HCT116 (cell line): ENCODE measurements at regions not wholly inside any gene's neighbourhood (a gene's known extent, or its start where the extent isn't known, plus 50 kb on each side); places are given as distances from the start of the nearest gene placed in this dataset.

Source experiments
- ATAC-seq: fragments of 200-7000 bp; cut with Tn5 transposase; 2 replicates; pipeline ENCODE4 v1.9.1; 2020; ENCODE audit warnings: mild to moderate bottlenecking, moderate library complexity
- BruUV-seq: library from RNA; stranded (reverse); fragments of 400-500 nt; replicated peaks from 2 replicates; lab custom pipeline; 2021; lab: Mats Ljungman, UMichigan
- CTCF ChIA-PET: fragments of 300-600 bp; sonication (Branson Sonifier 250); formaldehyde crosslinking; loops from one replicate; lab custom pipeline; 2021; ENCODE audit warnings: antibody characterized with exemption; lab: Charles Lee
- POLR2A ChIA-PET: fragments of 300-600, 350-600 bp; sonication (Branson Sonifier 250); formaldehyde crosslinking; loops from one replicate; lab custom pipeline; 2021; ENCODE audit warnings: antibody characterized with exemption; lab: Charles Lee
- RAD21 ChIA-PET, 2 experiments: fragments of 300-600 bp; sonication (Branson Sonifier 250); formaldehyde crosslinking; loops; one replicate each; lab custom pipeline; 2023; ENCODE audit warnings: low total read pairs in 2 of 2; ENCODE audit not compliant: uncharacterized antibody in 2 of 2, unreplicated experiment in 2 of 2, low non-redundant PET in 1 of 2; lab: Charles Lee
- DNase-seq: peaks from one replicate; pipeline ENCODE4 v3.0.0-alpha.2; 2010; ENCODE audit warnings: low read depth, low spot score
- H2AFZ ChIP-seq: fragments of 200-600 bp; shearing (Covaris generic), sonication (generic); 2 replicates; pipeline ENCODE4 v1.6.1; 2017; ENCODE audit warnings: low read depth, mixed run types, mixed read lengths, antibody characterized with exemption, low read length; ENCODE audit not compliant: poor library complexity, severe bottlenecking
- H3K27ac ChIP-seq: 2 replicates; pipeline ENCODE4 v1.5.1; 2012; ENCODE audit warnings: low read depth, low read length
- H3K27me3 ChIP-seq: fragments of 200-600 bp; sonication (generic); 2 replicates; pipeline ENCODE4 v1.6.1; 2016; ENCODE audit warnings: mixed run types, low read length, mixed read lengths; ENCODE audit not compliant: insufficient read depth
- H3K36me3 ChIP-seq, 2 experiments: fragments of 200-500 bp in 1 of 2; fragments of 200-600 bp in 1 of 2; sonication (Bioruptor generic) in 1 of 2; sonication (generic) in 1 of 2; 2 replicates each; pipeline versions ENCODE4 v1.5.1 to v1.6.1; 2014 to 2016; ENCODE audit warnings: low read length in 2 of 2, inconsistent platforms in 1 of 2, mixed read lengths in 1 of 2, mixed run types in 1 of 2; ENCODE audit not compliant: insufficient read depth in 2 of 2, control insufficient read depth in 1 of 2
- H3K4me1 ChIP-seq, 2 experiments: fragments of 200-600 bp in 1 of 2; sonication (generic) in 1 of 2; 2 replicates each; pipeline versions ENCODE4 v1.5.1 to v1.6.1; 2012 to 2017; ENCODE audit warnings: low read length in 2 of 2, inconsistent platforms in 1 of 2, mild to moderate bottlenecking in 1 of 2, mixed read lengths in 1 of 2, mixed run types in 1 of 2, moderate library complexity in 1 of 2; ENCODE audit not compliant: insufficient read depth in 2 of 2, control insufficient read depth in 1 of 2
- H3K4me2 ChIP-seq: fragments of 200-600 bp; sonication (generic); 2 replicates; pipeline ENCODE4 v1.6.1; 2017; ENCODE audit warnings: mixed run types, low read length, mixed read lengths
- H3K4me3 ChIP-seq, 2 experiments: fragments of 200-600 bp in 1 of 2; sonication (generic) in 1 of 2; replicated peaks in 1 of 2; 2 replicates each; pipeline ENCODE4 v1.5.1; 2011 to 2016; ENCODE audit warnings: low read length in 2 of 2, control low read depth in 1 of 2, low read depth in 1 of 2, mild to moderate bottlenecking in 1 of 2, mixed read lengths in 1 of 2, mixed run types in 1 of 2
- H3K79me2 ChIP-seq: fragments of 200-600 bp; sonication (generic); 2 replicates; pipeline ENCODE4 v1.6.1; 2017; ENCODE audit warnings: mild to moderate bottlenecking, mixed run types, low read length, moderate library complexity, mixed read lengths; ENCODE audit not compliant: insufficient read depth
- H3K9ac ChIP-seq: fragments of 200-600 bp; sonication (generic); 2 replicates; pipeline ENCODE4 v1.6.1; 2016; ENCODE audit warnings: low read length, mixed read lengths
- H3K9me2 ChIP-seq: fragments of 200-600 bp; sonication (generic), shearing (Covaris generic); 2 replicates; pipeline ENCODE4 v1.6.1; 2017; ENCODE audit warnings: mixed run types, mild to moderate bottlenecking, moderate library complexity; ENCODE audit not compliant: insufficient read depth
- H3K9me3 ChIP-seq, 2 experiments: fragments of 200-500 bp in 1 of 2; fragments of 200-600 bp in 1 of 2; sonication (Bioruptor generic) in 1 of 2; sonication (generic) in 1 of 2; 2 replicates each; pipeline ENCODE4 v1.6.1; 2014 to 2017; ENCODE audit warnings: low read length in 2 of 2, mixed read lengths in 2 of 2, inconsistent platforms in 1 of 2, low read depth in 1 of 2, mild to moderate bottlenecking in 1 of 2, mixed run types in 1 of 2, moderate library complexity in 1 of 2; ENCODE audit not compliant: control insufficient read depth in 1 of 2, insufficient read depth in 1 of 2
- H4K20me1 ChIP-seq: fragments of 200-600 bp; sonication (generic), shearing (Covaris generic); 2 replicates; pipeline ENCODE4 v1.6.1; 2017; ENCODE audit warnings: mixed run types, mild to moderate bottlenecking, moderate library complexity; ENCODE audit not compliant: insufficient read depth
- ATF3 ChIP-seq: IDR thresholded peaks from 2 replicates; pipeline ENCODE4 v1.6.1; 2012
- ELF1 ChIP-seq: IDR thresholded peaks from 2 replicates; pipeline ENCODE4 v1.6.1; 2012; ENCODE audit warnings: low read depth, borderline replicate concordance
- EZH2 ChIP-seq: fragments of 200-600 bp; sonication (generic); IDR thresholded peaks from 2 replicates; pipeline ENCODE4 v1.6.1; 2017; ENCODE audit warnings: antibody characterized with exemption, mixed run types
- JUND ChIP-seq: IDR thresholded peaks from 2 replicates; pipeline ENCODE4 v1.6.1; 2012
- POLR2A ChIP-seq: IDR thresholded peaks from 2 replicates; pipeline ENCODE4 v1.7.0; 2011; ENCODE audit warnings: borderline replicate concordance; ENCODE audit not compliant: insufficient read depth, insufficient read length; ENCODE audit errors: extremely low read depth
- RAD21 ChIP-seq: IDR thresholded peaks from 2 replicates; pipeline ENCODE4 v1.6.1; 2012; ENCODE audit warnings: low read depth, mild to moderate bottlenecking
- ZBTB33 ChIP-seq: IDR thresholded peaks from 2 replicates; pipeline ENCODE4 v1.6.1; 2011; ENCODE audit warnings: mild to moderate bottlenecking, low read length, moderate library complexity; ENCODE audit not compliant: insufficient replicate concordance; ENCODE audit errors: extremely low read depth
- ZNF274 ChIP-seq: fragments of 200-500 bp; sonication (Bioruptor generic); IDR thresholded peaks from 2 replicates; pipeline ENCODE4 v1.6.1; 2014; ENCODE audit warnings: mild to moderate bottlenecking, low read depth, low read length, inconsistent platforms
- intact Hi-C: fragments of 100-400 bp; cut with micrococcal nuclease; formaldehyde crosslinking; loops from 2 replicates; pipeline ENCODE4 v1.10.0; 2022
- TF ChIP-seq, protein P1 (sequence below), 3 experiments: fragments of 200-600 bp in 1 of 3; sonication (generic) in 1 of 3; IDR thresholded peaks in 2 of 3; conservative IDR thresholded peaks in 1 of 3; 2 replicates each; pipeline ENCODE4 v1.5.1; 2012 to 2017; ENCODE audit warnings: low read depth in 2 of 3, low read length in 2 of 3, antibody characterized with exemption in 1 of 3, borderline replicate concordance in 1 of 3, control low read depth in 1 of 3, mild to moderate bottlenecking in 1 of 3, mixed read lengths in 1 of 3, mixed run types in 1 of 3, moderate library complexity in 1 of 3; ENCODE audit not compliant: insufficient read depth in 1 of 3

DNA sequence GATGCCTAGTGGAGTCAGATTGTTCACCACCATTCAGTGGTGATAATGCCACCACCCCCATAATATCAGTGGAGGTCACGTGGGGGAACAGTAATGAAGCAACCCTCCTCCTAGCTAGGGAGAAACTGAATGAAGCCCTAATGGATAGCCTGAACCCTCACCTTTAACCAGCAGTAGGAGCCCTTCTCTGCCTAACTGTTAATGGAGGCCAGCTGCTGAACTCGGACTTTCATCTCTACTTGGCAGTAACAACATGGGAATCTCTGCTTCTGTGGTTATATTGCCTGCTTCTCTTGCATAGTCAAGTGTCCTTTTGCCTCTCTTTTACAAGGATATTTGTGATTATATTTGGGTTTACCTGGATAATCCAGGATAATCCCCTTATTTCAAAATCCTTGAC lies 1097.9 kb downstream of the REEP3 start:
- Histone ChIP-seq H3K4me2 (no peak overlapping the region), H3K9me3 (no peaks in the 10 kb centered on the region), H3K36me3 (no peaks in the 10 kb centered on the region), H2AFZ (no peak overlapping the region), H4K20me1 (no peaks in the 10 kb centered on the region), H3K4me1 (no peaks in the 10 kb centered on the region), H3K79me2 (no peaks in the 10 kb centered on the region), H3K4me3 (no peak overlapping the region), H3K9ac (no peak overlapping the region), H3K9me2 (no peaks in the 10 kb centered on the region), H3K27ac (no peak overlapping the region), H3K27me3 (no peaks in the 10 kb centered on the region)
- TF ChIP-seq ELF1 (no peak), EZH2 (no peak), ZBTB33 (no peak), POLR2A (no peak), RAD21 (no peak), ZNF274 (no peak), JUND (no peak), ATF3 (no peak)
- TF ChIP-seq, protein P1, sequence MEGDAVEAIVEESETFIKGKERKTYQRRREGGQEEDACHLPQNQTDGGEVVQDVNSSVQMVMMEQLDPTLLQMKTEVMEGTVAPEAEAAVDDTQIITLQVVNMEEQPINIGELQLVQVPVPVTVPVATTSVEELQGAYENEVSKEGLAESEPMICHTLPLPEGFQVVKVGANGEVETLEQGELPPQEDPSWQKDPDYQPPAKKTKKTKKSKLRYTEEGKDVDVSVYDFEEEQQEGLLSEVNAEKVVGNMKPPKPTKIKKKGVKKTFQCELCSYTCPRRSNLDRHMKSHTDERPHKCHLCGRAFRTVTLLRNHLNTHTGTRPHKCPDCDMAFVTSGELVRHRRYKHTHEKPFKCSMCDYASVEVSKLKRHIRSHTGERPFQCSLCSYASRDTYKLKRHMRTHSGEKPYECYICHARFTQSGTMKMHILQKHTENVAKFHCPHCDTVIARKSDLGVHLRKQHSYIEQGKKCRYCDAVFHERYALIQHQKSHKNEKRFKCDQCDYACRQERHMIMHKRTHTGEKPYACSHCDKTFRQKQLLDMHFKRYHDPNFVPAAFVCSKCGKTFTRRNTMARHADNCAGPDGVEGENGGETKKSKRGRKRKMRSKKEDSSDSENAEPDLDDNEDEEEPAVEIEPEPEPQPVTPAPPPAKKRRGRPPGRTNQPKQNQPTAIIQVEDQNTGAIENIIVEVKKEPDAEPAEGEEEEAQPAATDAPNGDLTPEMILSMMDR (IDR thresholded peaks at IDR 0.05 in 2 of 3, conservative IDR thresholded peaks at IDR 0.05 in 1 of 3; ENCODE audit: borderline replicate concordance in 1 of 3, insufficient read depth in 1 of 3, low read depth in 2 of 3, low read length in 2 of 3): no peak
- BruUV-seq: no TSS peak
- intact Hi-C loops: no loop called here
- CTCF ChIA-PET: no interaction called here
- RAD21 ChIA-PET: no interaction called here
- DNase-seq (no peak), ATAC-seq (no peak)
- POLR2A ChIA-PET: no interaction called here
